ENCODE measurements at regions not wholly inside any gene's neighbourhood (a gene's known extent, or its start where the extent isn't known, plus 50 kb on each side); places are given as distances from the start of the nearest gene placed in this dataset.

DNA sequence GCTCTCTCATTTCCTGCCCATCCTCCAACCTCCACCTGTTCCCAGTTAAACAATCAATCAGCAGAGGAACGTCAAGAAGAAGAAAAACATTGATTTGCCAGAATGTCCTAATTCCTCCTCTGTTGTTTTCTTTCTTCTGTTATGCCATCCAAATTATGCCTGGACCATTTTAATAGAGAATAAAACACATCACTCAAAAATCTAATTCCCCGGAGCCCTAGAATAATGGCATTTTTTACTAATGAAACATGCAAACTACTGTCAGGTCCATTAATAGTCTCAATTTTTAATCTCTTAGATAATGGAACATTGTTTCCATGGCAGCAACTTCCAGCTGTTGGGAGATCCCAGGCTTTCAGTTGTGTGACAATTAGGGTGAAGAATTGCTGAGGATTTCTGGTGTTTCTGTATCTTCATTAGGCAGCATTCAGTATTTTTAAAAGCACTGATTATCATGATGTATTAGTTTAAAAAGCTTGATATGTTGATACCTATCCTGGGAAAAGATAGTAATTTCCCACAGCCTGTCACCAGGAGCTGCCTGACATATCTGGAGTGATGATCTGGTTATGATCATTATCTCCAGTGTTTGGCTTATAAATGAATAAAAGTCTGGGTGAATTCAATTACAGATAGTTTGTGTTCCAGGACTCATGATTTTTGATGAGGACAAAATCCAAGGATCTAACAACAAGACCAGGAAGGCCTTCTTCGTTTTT is 209.8 kb downstream of the TPBG start:
- H3K4me3 ChIP-seq, result no peak overlapping the region
- intact Hi-C loops (cut with DNase I; ENCODE audit: low total_unique reads), result no loop called here
- H3K27ac ChIP-seq, result no peak overlapping the region
- no peaks in the 10 kb centered on the region for H3K27me3 ChIP-seq
- no peak for TF ChIP-seq POLR2A (IDR thresholded peaks at IDR 0.05)
- no peak for TF ChIP-seq CTCF (IDR thresholded peaks at IDR 0.05)
- no peaks in the 10 kb centered on the region for H3K36me3 ChIP-seq (ENCODE audit: low read depth, missing control alignments)
- H3K9me3 ChIP-seq, result no peaks in the 10 kb centered on the region
- WGBS, 2 donors, result 42 to 53% methylated on average over 3 of the region's 3 CpGs
- DNase-seq, result no peak
- H3K4me1 ChIP-seq, result no peaks in the 10 kb centered on the region

DNA sequence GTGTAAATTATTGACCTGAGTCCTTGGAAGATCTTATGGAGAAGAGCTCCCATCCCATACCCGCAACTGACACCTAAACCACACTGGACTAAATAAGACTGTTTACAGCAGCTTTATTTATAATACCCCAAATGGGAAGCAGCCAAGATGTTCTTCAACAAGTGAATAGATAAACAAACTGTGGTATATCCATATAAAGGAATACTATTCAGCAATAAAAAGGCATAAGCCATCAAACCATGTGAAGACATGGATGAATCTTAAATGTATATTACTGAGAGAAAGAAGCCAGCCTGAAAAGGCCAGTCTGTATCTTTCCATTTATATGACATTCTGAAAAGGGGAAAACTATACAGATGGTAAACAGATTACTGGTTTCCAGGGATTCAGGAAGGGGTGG is 212.7 kb downstream of the TPBG start:
- H3K27me3 ChIP-seq, result no peaks in the 10 kb centered on the region
- H3K27ac ChIP-seq, result no peak overlapping the region
- 42 to 100% methylated on average over 1 of the region's 1 CpG for WGBS, 2 donors
- H3K36me3 ChIP-seq (ENCODE audit: low read depth, missing control alignments), result no peaks in the 10 kb centered on the region
- no peak overlapping the region for H3K4me3 ChIP-seq
- DNase-seq, result no peak
- TF ChIP-seq CTCF (IDR thresholded peaks at IDR 0.05), result no peak
- TF ChIP-seq POLR2A (IDR thresholded peaks at IDR 0.05), result no peak
- H3K4me1 ChIP-seq, result no peaks in the 10 kb centered on the region
- intact Hi-C loops (cut with DNase I; ENCODE audit: low total_unique reads), result no loop called here
- H3K9me3 ChIP-seq, result no peaks in the 10 kb centered on the region

- Histone ChIP-seq H3K27me3 (no peaks in the 10 kb centered on the region), H3K9me3 (no peaks in the 10 kb centered on the region), H3K4me3 (no peak overlapping the region), H3K4me1 (no peaks in the 10 kb centered on the region), H3K36me3 (ENCODE audit: low read depth, missing control alignments) (no peaks in the 10 kb centered on the region), H3K27ac (no peak overlapping the region)
- no peak for TF ChIP-seq CTCF (IDR thresholded peaks at IDR 0.05)
- TF ChIP-seq POLR2A (IDR thresholded peaks at IDR 0.05), result no peak
- no peak for DNase-seq
- WGBS, 2 donors, result 49 to 52% methylated on average over 6 of the region's 6 CpGs
- intact Hi-C loops (cut with DNase I; ENCODE audit: low total_unique reads), result no loop called here
Observed at GRCh38 chr6:82584194-82584695, 220.6 kb downstream of the TPBG start.

DNA sequence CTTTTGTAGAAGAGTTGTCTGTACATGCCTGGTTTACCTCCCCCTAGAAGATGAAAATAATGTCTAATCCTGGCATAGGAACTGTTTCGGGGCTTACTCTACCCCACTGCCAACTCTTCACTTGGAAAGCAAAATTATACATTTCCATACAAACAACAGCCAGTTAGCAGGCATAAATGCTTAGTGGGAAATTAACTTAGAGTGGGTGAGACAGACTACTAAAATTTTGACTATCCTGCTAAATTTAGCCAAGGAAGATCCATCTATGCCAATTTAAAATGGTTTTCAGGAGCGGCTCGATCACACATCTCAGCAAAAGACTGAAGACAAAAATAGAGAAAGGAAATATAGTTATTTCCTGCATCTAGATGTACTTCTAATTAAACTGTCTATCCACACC is 221.2 kb downstream of the TPBG start:
- intact Hi-C loops (cut with DNase I; ENCODE audit: low total_unique reads), result no loop called here
- WGBS, 2 donors, result 87 to 92% methylated on average over 3 of the region's 3 CpGs

More for the DNA sequence above, 221.2 kb downstream of the TPBG start:
- Histone ChIP-seq H3K36me3 (ENCODE audit: low read depth, missing control alignments) (no peaks in the 10 kb centered on the region), H3K27ac (no peak overlapping the region), H3K4me3 (no peak overlapping the region), H3K9me3 (no peaks in the 10 kb centered on the region), H3K27me3 (no peaks in the 10 kb centered on the region), H3K4me1 (no peaks in the 10 kb centered on the region)
- no peak for DNase-seq
- no peak for TF ChIP-seq CTCF (IDR thresholded peaks at IDR 0.05)
